SK-N-SH (cell line): ENCODE measurements at regions not wholly inside any gene's neighbourhood (a gene's known extent, or its start where the extent isn't known, plus 50 kb on each side); places are given as distances from the start of the nearest gene placed in this dataset.

Experiments used
- CTCF ChIP-seq: fragments of 200-600 bp; sonication (generic); IDR thresholded peaks from 2 replicates; pipeline ENCODE4 v1.6.1; 2017; ENCODE audit warnings: antibody characterized with exemption, mild to moderate bottlenecking, moderate library complexity
- EZH2phosphoT487 ChIP-seq: fragments of 200-600 bp; sonication (generic); IDR thresholded peaks from 2 replicates; pipeline ENCODE4 v1.6.1; 2017; ENCODE audit warnings: low read depth, mixed run types, mild to moderate bottlenecking, antibody characterized with exemption, moderate library complexity, borderline replicate concordance

GRCh38 chr18:78790960-78791359 lies 188.7 kb upstream of the SALL3 start:
- TF ChIP-seq CTCF: no peak
- TF ChIP-seq EZH2phosphoT487: no peak
